Smooth muscle cell (in vitro differentiated cells): ENCODE measurements at regions not wholly inside any gene's neighbourhood (a gene's known extent, or its start where the extent isn't known, plus 50 kb on each side); places are given as distances from the start of the nearest gene placed in this dataset.

Experiments used
- DNase-seq: peaks from one replicate; lab custom pipeline; 2025; ENCODE audit not compliant: unreplicated experiment; lab: John Stamatoyannopoulos, UW
- H2AFZ ChIP-seq: fragments of 200-600 bp; sonication (generic); 2 replicates; pipeline ENCODE4 v1.6.0; 2016; ENCODE audit warnings: antibody characterized with exemption, low read depth, mild to moderate bottlenecking
- H3F3A ChIP-seq: fragments of 200-600 bp; sonication (generic); 2 replicates; pipeline ENCODE4 v1.6.0; 2017; ENCODE audit warnings: antibody characterized with exemption, low read depth
- H3K27ac ChIP-seq: fragments of 200-600 bp; sonication (generic); 2 replicates; pipeline ENCODE4 v1.5.1; 2016; ENCODE audit warnings: low read depth, mild to moderate bottlenecking
- H3K27me3 ChIP-seq: fragments of 200-600 bp; sonication (generic); 2 replicates; pipeline ENCODE4 v1.6.1; 2016; ENCODE audit warnings: low read depth, mild to moderate bottlenecking
- H3K36me3 ChIP-seq: fragments of 200-600 bp; sonication (generic); 2 replicates; pipeline ENCODE4 v1.5.1; 2016; ENCODE audit warnings: low read depth
- H3K4me1 ChIP-seq: fragments of 200-600 bp; sonication (generic); 2 replicates; pipeline ENCODE4 v1.5.1; 2016; ENCODE audit warnings: low read depth
- H3K4me2 ChIP-seq: fragments of 200-600 bp; sonication (generic); 2 replicates; pipeline ENCODE4 v1.6.0; 2016; ENCODE audit warnings: mild to moderate bottlenecking
- H3K4me3 ChIP-seq: fragments of 200-600 bp; sonication (generic); 2 replicates; pipeline ENCODE4 v1.5.1; 2016; ENCODE audit warnings: mild to moderate bottlenecking
- H3K79me2 ChIP-seq: fragments of 200-600 bp; sonication (generic); 2 replicates; pipeline ENCODE4 v1.6.0; 2016; ENCODE audit warnings: low read depth, mild to moderate bottlenecking
- H3K9ac ChIP-seq: fragments of 200-600 bp; sonication (generic); 2 replicates; pipeline ENCODE4 v1.6.0; 2016; ENCODE audit warnings: low read depth
- H3K9me3 ChIP-seq: fragments of 200-600 bp; sonication (generic); replicated peaks from 2 replicates; pipeline ENCODE4 v1.5.1; 2016; ENCODE audit warnings: low read depth
- H4K20me1 ChIP-seq: fragments of 200-600 bp; sonication (generic); 2 replicates; pipeline ENCODE4 v1.6.0; 2016; ENCODE audit warnings: low read depth
- WGBS: methylation state at CpG from one replicate; pipeline ENCODE4 v1.1.7; 2016; ENCODE audit warnings: low lambda C conversion rate; 5-methylcytosine and 5-hydroxymethylcytosine counted together
- TF ChIP-seq, protein P1 (sequence below): fragments of 200-600 bp; sonication (generic); IDR thresholded peaks from 2 replicates; pipeline ENCODE4 v1.5.1; 2017; ENCODE audit warnings: borderline replicate concordance, mild to moderate bottlenecking, antibody characterized with exemption; ENCODE audit not compliant: insufficient read depth, poor library complexity, severe bottlenecking

DNA sequence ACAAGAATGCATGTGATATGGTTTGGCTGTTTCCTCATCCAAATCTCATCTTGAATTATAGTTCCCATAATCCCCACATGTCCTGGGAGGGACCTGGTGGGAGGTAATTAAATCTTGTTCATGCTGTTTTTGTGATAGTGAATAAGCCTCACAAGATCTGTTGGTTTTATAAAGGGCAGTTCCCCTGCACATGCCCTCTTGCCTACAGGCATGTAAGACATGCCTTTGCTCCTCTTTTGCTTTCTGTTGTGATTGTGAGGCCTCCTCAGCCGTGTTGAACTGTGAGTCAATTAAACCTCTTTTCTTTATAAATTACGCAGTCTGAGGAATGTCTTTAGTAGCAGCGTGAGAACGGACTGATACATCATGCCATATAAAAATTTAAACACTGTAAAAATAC, 1537.0 kb downstream of the OTOL1 start:
- no peak for DNase-seq
- TF ChIP-seq, protein P1, sequence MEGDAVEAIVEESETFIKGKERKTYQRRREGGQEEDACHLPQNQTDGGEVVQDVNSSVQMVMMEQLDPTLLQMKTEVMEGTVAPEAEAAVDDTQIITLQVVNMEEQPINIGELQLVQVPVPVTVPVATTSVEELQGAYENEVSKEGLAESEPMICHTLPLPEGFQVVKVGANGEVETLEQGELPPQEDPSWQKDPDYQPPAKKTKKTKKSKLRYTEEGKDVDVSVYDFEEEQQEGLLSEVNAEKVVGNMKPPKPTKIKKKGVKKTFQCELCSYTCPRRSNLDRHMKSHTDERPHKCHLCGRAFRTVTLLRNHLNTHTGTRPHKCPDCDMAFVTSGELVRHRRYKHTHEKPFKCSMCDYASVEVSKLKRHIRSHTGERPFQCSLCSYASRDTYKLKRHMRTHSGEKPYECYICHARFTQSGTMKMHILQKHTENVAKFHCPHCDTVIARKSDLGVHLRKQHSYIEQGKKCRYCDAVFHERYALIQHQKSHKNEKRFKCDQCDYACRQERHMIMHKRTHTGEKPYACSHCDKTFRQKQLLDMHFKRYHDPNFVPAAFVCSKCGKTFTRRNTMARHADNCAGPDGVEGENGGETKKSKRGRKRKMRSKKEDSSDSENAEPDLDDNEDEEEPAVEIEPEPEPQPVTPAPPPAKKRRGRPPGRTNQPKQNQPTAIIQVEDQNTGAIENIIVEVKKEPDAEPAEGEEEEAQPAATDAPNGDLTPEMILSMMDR: no peak
- Histone ChIP-seq H3K4me2 (no peak overlapping the region), H3K4me3 (no peak overlapping the region), H3K36me3 (no peaks in the 10 kb centered on the region), H3K9me3 (no peaks in the 10 kb centered on the region), H3K79me2 (no peaks in the 10 kb centered on the region), H4K20me1 (no peaks in the 10 kb centered on the region), H3K27me3 (no peaks in the 10 kb centered on the region), H3F3A (no peaks in the 10 kb centered on the region), H3K4me1 (no peaks in the 10 kb centered on the region), H3K9ac (no peak overlapping the region), H3K27ac (no peak overlapping the region), H2AFZ (no peak overlapping the region)
- WGBS: 83% methylated on average over 4 of the region's 4 CpGs

DNA sequence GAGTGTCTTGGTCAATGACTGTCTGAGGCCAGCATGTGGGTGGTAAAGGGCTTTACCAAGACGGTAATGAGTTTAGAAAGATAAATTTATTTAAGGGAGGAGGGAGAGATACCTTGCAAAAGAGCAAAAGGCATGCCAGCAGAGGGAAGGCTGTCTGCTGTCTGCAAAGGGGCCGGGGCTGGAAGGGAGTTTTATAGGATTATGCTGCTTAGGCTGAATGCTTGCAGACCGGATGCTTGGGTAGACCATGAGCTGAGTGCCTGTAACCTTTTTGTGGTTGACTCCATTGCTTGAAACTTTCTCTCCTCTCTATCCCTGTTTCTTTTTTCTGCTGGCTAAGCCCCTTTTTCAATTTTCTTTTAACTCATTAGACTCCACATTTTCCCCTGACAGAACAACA, 1543.0 kb downstream of the OTOL1 start:
- no peaks in the 10 kb centered on the region for H4K20me1 ChIP-seq
- TF ChIP-seq, protein P1: no peak
- no peaks in the 10 kb centered on the region for H3K9me3 ChIP-seq
- H3K27ac ChIP-seq: no peak overlapping the region
- H2AFZ ChIP-seq: no peak overlapping the region
- DNase-seq: no peak
- no peaks in the 10 kb centered on the region for H3K36me3 ChIP-seq
- no peaks in the 10 kb centered on the region for H3K79me2 ChIP-seq
- H3F3A ChIP-seq: no peaks in the 10 kb centered on the region
- no peak overlapping the region for H3K4me3 ChIP-seq
- H3K9ac ChIP-seq: no peak overlapping the region
- no peaks in the 10 kb centered on the region for H3K27me3 ChIP-seq
- 59% methylated on average over 3 of the region's 3 CpGs for WGBS
- H3K4me2 ChIP-seq: no peak overlapping the region
- no peaks in the 10 kb centered on the region for H3K4me1 ChIP-seq

DNA sequence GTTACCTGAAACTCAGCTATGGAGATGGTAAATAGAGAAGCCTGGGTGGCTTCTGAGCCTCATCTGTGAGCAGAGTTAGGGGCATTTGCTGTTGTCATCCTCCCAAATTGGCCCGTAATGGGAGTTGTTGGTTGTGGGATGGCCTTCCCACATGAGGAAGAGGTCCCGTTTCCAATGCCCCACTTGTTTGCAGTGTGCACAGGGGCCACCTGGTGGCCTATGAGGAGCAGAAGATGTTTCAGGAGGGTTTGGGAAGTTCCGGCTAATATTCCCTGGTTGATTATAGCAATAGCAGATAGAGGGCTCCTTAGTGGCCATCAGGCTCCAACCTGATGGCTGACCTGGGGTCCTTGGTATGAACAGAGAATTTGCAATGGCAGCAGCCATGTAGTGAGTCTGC, 1546.5 kb downstream of the OTOL1 start:
- no peak overlapping the region for H3K27ac ChIP-seq
- TF ChIP-seq, protein P1: peak; percentile 27
- no peak overlapping the region for H3K4me2 ChIP-seq
- H3K27me3 ChIP-seq: no peaks in the 10 kb centered on the region
- H3K9me3 ChIP-seq: no peaks in the 10 kb centered on the region
- H3F3A ChIP-seq: no peaks in the 10 kb centered on the region
- DNase-seq: no peak
- H4K20me1 ChIP-seq: no peaks in the 10 kb centered on the region
- H3K4me1 ChIP-seq: no peaks in the 10 kb centered on the region
- H3K4me3 ChIP-seq: no peak overlapping the region
- H3K36me3 ChIP-seq: no peaks in the 10 kb centered on the region
- H3K9ac ChIP-seq: no peak overlapping the region
- H2AFZ ChIP-seq: no peak overlapping the region
- no peaks in the 10 kb centered on the region for H3K79me2 ChIP-seq
- 28% methylated on average over 3 of the region's 3 CpGs for WGBS

DNA sequence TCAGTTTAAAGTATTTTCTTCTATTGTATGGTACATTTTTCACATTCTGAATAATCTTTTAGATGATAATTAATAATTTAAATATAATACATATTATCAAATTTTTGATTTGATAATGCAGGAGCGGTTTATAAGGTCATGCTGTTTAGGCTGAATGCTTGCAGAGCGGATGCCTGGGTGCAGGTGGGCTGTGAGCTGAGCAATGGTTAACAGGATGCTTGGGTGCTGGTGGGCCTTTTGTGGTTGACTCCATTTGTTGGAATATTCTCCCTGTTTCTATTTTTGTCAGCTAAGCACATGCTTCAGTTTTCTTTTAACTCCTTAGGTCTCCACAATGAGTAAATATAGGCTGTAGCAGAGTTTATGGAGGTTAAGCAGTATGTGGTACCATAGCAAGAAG, 1549.3 kb downstream of the OTOL1 start:
- no peak for DNase-seq
- H3K9me3 ChIP-seq: no peaks in the 10 kb centered on the region
- H3F3A ChIP-seq: no peaks in the 10 kb centered on the region
- no peaks in the 10 kb centered on the region for H4K20me1 ChIP-seq
- H3K79me2 ChIP-seq: no peaks in the 10 kb centered on the region
- no peak overlapping the region for H2AFZ ChIP-seq
- 100% methylated on average over 2 of the region's 2 CpGs for WGBS
- H3K36me3 ChIP-seq: no peaks in the 10 kb centered on the region
- H3K27ac ChIP-seq: no peak overlapping the region
- H3K4me3 ChIP-seq: no peak overlapping the region
- no peaks in the 10 kb centered on the region for H3K27me3 ChIP-seq
- H3K4me2 ChIP-seq: no peak overlapping the region
- H3K4me1 ChIP-seq: no peaks in the 10 kb centered on the region
- no peak overlapping the region for H3K9ac ChIP-seq
- TF ChIP-seq, protein P1: no peak
